Body of pancreas (tissue), 4 donors: ENCODE measurements at regions not wholly inside any gene's neighbourhood (a gene's known extent, or its start where the extent isn't known, plus 50 kb on each side); places are given as distances from the start of the nearest gene placed in this dataset.

Experiments
- CTCF ChIP-seq, 7 experiments: fragments of 450-650 bp in 4 of 7; fragments of 200-600 bp in 3 of 7; sonication (generic) in 3 of 7; IDR thresholded peaks; one replicate each; pipeline ENCODE4 v1.5.1; 2016 to 2019; ENCODE audit warnings: antibody characterized with exemption in 7 of 7
- POLR2A ChIP-seq, 3 donors: fragments of 450-650 bp; IDR thresholded peaks; one replicate each; pipeline ENCODE4 v1.6.1; 2016; ENCODE audit warnings: antibody characterized with exemption in 3 of 3, mild to moderate bottlenecking in 2 of 3

- TF ChIP-seq CTCF (IDR thresholded peaks at IDR 0.05) (peak in 4 of 7 experiments; percentile 20 to 35 (median 31)), POLR2A (IDR thresholded peaks at IDR 0.05) (no peak)
Observed at GRCh38 chr7:97310-97841, 95.0 kb upstream of the FAM20C start.
